ENCODE measurements at regions not wholly inside any gene's neighbourhood (a gene's known extent, or its start where the extent isn't known, plus 50 kb on each side); places are given as distances from the start of the nearest gene placed in this dataset.

DNA sequence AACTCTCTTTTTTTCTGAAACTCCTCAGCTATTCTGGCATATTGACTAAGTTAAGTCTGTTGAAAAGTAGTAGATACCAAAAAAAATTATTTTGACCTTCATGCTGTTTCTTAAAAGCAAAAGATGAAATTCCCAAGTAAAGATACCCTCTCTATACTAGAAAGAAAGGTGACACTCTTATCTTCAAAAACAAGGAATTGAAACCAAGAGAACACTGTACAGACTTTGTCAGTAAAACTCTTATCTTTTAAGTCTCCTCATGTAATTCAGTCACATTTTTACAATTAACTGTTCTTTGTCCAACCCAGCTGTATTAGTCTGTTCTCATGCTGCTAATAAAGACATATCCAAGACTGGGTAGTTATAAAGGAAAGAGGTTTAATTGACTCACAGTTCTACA lies 496.2 kb downstream of the LTN1 start:
- TF ChIP-seq CTCF (IDR thresholded peaks at IDR 0.05) (no peak), POLR2A (IDR thresholded peaks at IDR 0.05) (no peak)
